ENCODE measurements at regions not wholly inside any gene's neighbourhood (a gene's known extent, or its start where the extent isn't known, plus 50 kb on each side); places are given as distances from the start of the nearest gene placed in this dataset.
"Not testable (repeated sequence)": the region's sequence is repeated elsewhere in the genome, so short reads cannot be mapped to it uniquely, and the experiment has no call there.

DNA sequence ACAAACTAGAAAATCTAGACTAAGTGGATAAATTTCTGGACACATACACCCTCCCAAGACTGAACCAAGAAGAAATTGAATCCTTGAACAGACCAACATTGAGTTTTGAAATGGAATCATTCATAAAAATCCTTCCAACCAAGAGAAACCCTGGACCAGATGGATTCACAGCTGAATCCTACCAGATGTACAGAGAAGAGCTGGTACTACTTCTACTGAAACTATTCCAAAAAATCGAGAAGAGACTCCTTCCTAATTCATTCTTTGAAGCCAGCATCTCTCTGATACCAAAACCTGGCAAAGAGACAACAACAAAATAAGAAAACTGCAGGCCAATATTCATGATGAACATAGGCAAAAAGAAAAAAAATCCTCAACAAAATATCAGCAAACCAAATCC lies 227.4 kb downstream of the RPAP3 start:
- no peak for DNase-seq

DNA sequence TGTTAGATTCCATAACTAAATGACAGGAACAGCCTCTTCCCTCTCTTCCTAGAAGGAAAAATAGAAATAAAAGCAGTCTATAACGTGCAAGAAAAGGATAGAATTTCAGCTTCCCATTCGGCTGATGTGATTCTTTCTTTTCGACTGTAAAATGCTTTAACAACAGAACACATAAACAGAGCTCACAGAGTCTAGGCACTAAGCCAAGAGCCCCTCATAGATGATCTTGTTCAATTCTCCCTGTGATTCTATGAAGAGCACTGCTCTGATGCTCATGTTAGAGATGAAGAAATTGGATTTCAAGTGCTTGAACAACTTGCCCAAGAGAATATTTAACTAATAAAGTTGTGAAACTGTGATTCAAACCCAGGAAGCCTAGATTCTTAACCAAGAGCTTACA lies 232.7 kb downstream of the RPAP3 start:
- DNase-seq: no peak

DNA sequence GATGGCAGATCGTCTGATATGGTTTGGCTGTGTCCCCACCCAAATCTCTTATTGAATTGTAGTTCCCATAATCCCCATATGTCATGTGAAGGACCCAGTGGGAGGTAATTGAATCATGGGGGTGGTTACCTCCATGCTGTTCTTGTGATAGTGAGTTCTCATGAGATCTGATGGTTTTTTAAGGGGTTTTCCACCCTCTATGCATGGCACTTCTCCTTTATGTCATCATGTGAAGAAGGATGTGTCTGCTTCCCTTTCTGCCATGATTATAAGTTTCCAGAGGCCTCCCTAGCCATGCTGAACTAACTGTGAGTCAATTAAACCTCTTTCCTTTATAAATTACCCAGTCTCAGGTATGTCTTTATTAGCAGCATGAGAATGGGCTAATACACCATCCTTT lies 235.5 kb downstream of the RPAP3 start:
- DNase-seq: not testable (repeated sequence)

GRCh38 chr12:47463918-47464317 lies 241.9 kb downstream of the RPAP3 start:
- not testable (repeated sequence) for DNase-seq

GRCh38 chr12:47458279-47458678 lies 247.6 kb downstream of the RPAP3 start:
- no peak for DNase-seq

- no peak for DNase-seq
Measured at GRCh38 chr12:47449797-47450196, 256.0 kb downstream of the RPAP3 start.

DNA sequence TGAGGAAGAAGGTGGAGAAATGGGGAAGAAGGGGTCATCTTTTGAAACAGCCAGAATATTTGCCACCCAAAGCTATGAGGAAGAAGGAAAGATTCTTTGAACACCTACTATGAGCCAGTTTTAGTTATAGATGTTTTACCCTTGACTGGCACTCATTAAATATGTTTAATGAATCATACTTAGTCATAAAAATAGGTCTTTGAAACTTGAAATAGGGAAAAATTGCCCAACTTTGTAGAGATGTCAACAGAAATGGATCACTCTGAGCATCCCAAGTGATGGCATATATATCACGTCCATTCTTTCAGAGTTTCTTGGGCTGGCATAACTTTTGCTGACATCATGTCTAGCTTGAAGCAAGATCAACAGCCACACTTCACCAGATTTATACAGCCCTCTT lies 263.5 kb downstream of the RPAP3 start:
- no peak for DNase-seq

DNA sequence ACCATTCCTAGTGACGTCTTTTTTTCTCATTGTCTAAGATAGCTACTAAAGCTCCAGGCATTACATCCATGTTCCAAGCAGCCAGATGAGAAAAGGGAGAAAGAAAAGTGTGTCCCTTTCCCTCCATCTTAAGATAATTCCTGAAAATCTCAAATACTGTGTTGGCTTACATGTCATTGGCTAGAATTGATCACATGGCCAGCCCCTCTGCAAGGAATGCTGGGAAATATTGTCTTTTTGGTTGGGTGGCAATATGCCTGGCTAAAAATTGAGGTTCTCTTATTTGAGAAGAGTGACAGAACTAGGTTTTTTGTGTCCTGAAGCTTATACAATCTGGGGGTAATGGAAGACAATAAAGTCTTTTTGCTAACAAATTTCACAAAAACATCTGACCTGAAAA lies 264.3 kb downstream of the RPAP3 start:
- no peak for DNase-seq

GRCh38 chr12:47438175-47438574 lies 267.7 kb downstream of the RPAP3 start:
- no peak for DNase-seq

GRCh38 chr12:47437570-47437969 lies 268.3 kb downstream of the RPAP3 start:
- DNase-seq: no peak

- DNase-seq: no peak
Measured at GRCh38 chr12:47433876-47434275, 272.0 kb downstream of the RPAP3 start.

DNA sequence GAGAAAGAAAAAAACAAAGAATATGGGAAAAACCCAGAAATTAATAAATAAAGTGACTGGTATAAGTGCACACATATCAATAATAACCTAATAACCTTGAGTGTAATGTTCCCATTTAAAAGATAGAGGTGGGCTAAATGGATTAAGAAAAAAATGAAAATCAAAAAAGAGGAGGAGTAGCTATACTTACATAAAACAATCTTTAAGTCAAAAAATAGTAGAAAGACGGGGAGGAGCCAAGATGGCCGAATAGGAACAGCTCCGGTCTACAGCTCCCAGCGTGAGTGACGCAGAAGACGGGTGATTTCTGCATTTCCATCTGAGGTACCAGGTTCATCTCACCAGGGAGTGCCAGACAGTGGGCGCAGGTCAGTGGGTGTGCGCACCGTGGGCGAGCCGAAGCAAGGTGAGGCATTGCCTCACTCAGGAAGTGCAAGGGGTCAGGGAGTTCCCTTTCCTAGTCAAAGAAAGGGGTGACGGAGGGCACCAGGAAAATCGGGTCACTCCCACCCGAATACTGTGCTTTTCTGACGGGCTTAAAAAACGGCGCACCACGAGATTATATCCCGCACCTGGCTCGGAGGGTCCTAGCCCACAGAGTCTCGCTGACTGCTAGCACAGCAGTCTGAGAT lies 279.0 kb downstream of the RPAP3 start:
- not testable (repeated sequence) for DNase-seq

GRCh38 chr12:47422611-47423010 lies 283.2 kb downstream of the RPAP3 start:
- DNase-seq: no peak

DNA sequence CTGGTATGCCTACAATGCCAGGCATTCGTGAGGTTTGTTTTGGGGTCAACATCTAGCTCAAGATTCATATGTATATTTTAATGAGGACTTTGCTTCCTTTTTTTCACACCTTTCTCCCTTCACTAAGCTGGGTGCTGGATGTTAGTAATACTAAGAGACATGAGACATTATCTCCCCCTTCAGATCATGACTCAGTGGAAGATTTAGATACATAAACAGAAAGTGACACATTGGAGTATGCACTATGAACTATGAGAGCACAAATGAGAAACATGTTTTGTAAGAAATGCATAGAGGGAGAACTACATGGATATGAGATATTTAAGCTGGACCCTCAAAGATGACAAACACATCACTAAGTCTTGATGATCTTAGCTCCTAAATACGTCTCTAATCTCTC lies 286.3 kb downstream of the RPAP3 start:
- DNase-seq: no peak

DNA sequence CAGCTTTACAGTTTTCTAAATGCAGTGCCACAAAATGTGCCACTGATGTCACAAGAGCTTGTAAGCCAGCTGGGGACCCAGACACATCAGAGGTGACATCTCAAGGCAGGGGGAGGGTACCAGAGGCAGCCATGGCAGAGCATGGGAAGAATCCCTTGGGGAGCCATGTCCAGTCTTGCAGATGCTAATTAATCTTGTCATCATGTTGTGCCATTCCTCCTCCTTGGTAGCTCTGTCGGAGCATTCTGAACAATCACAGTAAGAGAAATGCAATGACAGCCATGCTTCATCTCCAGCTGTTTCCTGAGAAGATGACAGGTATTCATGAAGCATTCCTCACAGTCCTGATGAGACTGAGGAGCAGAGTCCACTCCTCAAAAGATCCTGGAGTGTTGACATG lies 287.9 kb downstream of the RPAP3 start:
- DNase-seq: no peak

DNA sequence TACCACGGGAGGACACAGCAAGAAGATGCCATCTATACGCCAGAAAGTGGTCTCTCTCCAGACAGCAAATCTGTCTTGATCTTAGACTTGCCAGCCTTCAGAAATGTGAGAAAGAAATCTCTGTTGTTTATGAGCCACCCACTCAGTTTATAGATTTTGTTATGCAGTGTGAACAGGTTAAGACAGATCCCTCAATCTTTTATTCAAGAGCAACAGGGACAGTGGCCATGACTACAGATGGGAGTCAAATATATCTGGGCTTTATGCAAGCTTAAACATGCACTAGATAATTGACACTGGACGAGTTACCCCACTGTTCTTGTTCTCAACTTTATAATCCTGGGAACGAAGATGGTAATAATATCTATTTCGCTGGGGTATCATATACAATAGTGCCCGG lies 288.7 kb downstream of the RPAP3 start:
- no peak for DNase-seq

- no peak for DNase-seq
Measured at GRCh38 chr12:47415054-47415453, 290.8 kb downstream of the RPAP3 start.

DNA sequence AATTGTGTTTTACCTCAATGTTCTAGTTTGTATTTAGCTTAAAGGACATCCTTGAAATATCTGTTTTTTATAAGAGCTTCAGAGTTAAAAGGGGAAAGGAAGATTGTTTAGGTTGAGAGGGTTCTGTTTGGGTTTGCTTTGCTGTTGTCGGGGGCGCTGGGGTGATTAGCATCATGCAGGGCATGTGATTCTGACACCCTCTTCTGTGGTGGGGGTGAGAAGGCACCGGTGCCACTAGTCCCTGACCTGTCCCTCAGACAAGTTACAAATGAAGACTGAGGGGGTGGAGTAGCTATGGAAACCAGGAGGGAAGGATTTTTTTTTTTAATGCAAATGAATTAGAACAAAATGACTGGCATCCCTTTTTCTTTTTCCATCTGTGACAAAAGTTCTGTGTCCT lies 291.3 kb downstream of the RPAP3 start:
- no peak for DNase-seq

GRCh38 chr12:47413806-47414205 lies 292.0 kb downstream of the RPAP3 start:
- no peak for DNase-seq

- no peak for DNase-seq
Measured at GRCh38 chr12:47412601-47413236, 293.1 kb downstream of the RPAP3 start.

- no peak for DNase-seq
Measured at GRCh38 chr12:47411966-47412365, 293.9 kb downstream of the RPAP3 start.

GRCh38 chr12:47410862-47411261 lies 295.0 kb downstream of the RPAP3 start:
- DNase-seq: no peak

- DNase-seq: no peak
Measured at GRCh38 chr12:47410383-47410782, 295.4 kb downstream of the RPAP3 start.

DNA sequence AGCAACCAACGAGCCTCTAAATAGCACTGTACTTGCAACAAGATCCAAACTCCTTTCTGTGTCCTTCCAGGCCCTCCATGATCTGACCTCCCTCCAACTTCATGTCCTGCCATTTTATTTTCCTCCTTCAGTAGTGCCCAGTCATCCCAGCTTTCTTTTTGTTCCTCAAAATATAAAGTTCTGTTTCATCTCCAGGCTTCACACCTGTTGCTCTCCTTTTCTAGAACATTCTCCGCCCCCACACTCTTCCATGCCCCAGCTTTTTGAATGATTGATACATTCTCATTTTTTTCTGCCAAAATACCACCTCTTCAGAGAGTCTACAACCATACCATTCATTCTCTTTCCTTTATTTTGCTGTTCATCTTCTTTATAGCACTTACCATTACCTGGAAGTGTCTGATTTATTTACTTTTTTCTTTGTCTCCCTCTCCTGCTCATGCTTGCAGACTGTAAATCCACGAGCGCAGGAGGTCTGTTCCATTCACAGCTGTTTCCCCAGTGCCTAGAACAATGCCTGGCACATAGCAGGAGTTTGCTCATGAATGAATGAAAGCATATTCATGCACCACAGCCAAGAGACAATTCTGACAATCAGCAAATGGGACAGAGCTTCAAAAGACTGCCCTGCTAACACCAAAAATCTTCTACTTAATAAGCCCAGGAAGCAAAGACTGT lies 296.4 kb downstream of the RPAP3 start:
- no peak for DNase-seq
